ENCODE measurements at regions not wholly inside any gene's neighbourhood (a gene's known extent, or its start where the extent isn't known, plus 50 kb on each side); places are given as distances from the start of the nearest gene placed in this dataset.

DNA sequence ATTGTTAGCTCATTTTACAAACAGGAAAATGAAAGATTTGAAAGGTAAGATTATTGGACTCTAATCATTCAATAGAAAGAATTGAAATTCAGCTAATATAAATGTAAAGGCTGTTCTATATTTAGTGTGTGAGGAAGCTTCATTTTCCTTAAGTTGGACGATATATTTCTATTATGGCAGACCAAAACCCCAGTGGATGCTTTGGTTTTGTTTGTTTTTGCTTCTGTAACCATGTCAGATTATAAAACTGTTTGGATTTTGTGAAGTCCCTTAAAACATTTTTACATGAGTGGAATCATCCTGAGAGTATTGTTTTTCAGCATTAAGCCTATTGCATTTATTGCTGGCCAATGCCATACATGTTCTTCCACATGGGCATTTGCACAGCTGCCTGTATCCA is 110.2 kb upstream of the ENPEP start:
- no peak overlapping the region for H3K4me3 ChIP-seq (ENCODE audit: low read length, poor library complexity, severe bottlenecking)
- no peak overlapping the region for H3K4me2 ChIP-seq (ENCODE audit: low read depth, low read length, poor library complexity, severe bottlenecking)
- H2AFZ ChIP-seq (ENCODE audit: low read length), result no peak overlapping the region
- no peaks in the 10 kb centered on the region for H3K79me2 ChIP-seq (ENCODE audit: insufficient read depth, low read length)
- no peaks in the 10 kb centered on the region for H3K9me2 ChIP-seq (replicated peaks; ENCODE audit: low read depth, low read length)
- no peak overlapping the region for H3K9ac ChIP-seq (ENCODE audit: low read depth, low read length, poor library complexity, severe bottlenecking)
- 0 out of 2 replicates have a peak, but pooled peaks cover 3% of the 10 kb centered on the region for H3F3A ChIP-seq (ENCODE audit: low read depth)
- H4K20me1 ChIP-seq (ENCODE audit: insufficient read depth, low read length, poor library complexity, severe bottlenecking), result no peaks in the 10 kb centered on the region
- H3K4me1 ChIP-seq (ENCODE audit: insufficient read depth, low read length, poor library complexity, severe bottlenecking), result peaks cover 25% of the 10 kb centered on the region
- no peaks in the 10 kb centered on the region for H3K36me3 ChIP-seq (ENCODE audit: insufficient read depth, low read length)
- no peak for TF ChIP-seq EZH2phosphoT487 (IDR thresholded peaks at IDR 0.05; ENCODE audit: borderline replicate concordance)
- TF ChIP-seq, protein P1, sequence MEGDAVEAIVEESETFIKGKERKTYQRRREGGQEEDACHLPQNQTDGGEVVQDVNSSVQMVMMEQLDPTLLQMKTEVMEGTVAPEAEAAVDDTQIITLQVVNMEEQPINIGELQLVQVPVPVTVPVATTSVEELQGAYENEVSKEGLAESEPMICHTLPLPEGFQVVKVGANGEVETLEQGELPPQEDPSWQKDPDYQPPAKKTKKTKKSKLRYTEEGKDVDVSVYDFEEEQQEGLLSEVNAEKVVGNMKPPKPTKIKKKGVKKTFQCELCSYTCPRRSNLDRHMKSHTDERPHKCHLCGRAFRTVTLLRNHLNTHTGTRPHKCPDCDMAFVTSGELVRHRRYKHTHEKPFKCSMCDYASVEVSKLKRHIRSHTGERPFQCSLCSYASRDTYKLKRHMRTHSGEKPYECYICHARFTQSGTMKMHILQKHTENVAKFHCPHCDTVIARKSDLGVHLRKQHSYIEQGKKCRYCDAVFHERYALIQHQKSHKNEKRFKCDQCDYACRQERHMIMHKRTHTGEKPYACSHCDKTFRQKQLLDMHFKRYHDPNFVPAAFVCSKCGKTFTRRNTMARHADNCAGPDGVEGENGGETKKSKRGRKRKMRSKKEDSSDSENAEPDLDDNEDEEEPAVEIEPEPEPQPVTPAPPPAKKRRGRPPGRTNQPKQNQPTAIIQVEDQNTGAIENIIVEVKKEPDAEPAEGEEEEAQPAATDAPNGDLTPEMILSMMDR (conservative IDR thresholded peaks at IDR 0.05; ENCODE audit: low read length), result no peak
- no peaks in the 10 kb centered on the region for H3K9me3 ChIP-seq (ENCODE audit: insufficient read depth, low read depth, low read length)
- H3K27me3 ChIP-seq (ENCODE audit: insufficient read depth, low read length, poor library complexity, severe bottlenecking), result no peaks in the 10 kb centered on the region

DNA sequence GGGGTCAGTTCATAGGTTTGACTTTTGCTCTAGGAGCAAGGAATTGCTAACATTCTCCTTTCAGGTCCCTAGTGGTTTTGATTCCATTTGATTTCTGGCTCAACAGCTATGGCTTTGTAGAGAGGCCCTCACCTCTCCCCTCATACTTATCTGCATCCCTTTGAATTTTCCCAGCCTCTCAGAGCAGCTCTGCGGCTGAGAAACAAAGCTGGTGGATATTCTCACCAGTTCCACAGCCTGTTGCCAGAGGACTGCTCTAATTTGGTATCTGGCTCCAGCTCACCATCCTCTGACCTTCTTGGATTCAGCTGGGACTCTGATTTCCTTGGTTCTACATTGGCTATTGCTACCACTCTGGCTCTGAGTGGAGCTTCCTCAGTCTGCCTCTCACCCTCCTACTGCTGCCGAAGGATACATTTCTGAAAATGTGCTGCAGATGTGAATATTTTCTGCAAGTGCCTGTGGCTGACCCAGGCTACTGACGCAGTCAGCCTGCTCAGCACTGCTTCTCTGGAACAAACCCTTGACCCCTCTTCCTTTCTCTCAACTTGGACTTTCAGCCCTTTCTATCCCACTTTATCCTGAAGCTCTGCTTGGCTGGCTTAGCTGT is 110.9 kb upstream of the ENPEP start:
- Histone ChIP-seq H3K4me2 (ENCODE audit: low read depth, low read length, poor library complexity, severe bottlenecking) (no peak overlapping the region), H3K9me3 (ENCODE audit: insufficient read depth, low read depth, low read length) (no peaks in the 10 kb centered on the region), H3K4me3 (ENCODE audit: low read length, poor library complexity, severe bottlenecking) (no peak overlapping the region), H3K27me3 (ENCODE audit: insufficient read depth, low read length, poor library complexity, severe bottlenecking) (no peaks in the 10 kb centered on the region), H3K4me1 (ENCODE audit: insufficient read depth, low read length, poor library complexity, severe bottlenecking) (peaks cover 25% of the 10 kb centered on the region), H3K9me2 (replicated peaks; ENCODE audit: low read depth, low read length) (no peaks in the 10 kb centered on the region), H3K79me2 (ENCODE audit: insufficient read depth, low read length) (no peaks in the 10 kb centered on the region), H3K36me3 (ENCODE audit: insufficient read depth, low read length) (no peaks in the 10 kb centered on the region), H4K20me1 (ENCODE audit: insufficient read depth, low read length, poor library complexity, severe bottlenecking) (no peaks in the 10 kb centered on the region), H2AFZ (ENCODE audit: low read length) (0 out of 2 replicates have a peak overlapping the region, but pooled peaks have one; percentile 2), H3F3A (ENCODE audit: low read depth) (0 out of 2 replicates have a peak, but pooled peaks cover 3% of the 10 kb centered on the region), H3K9ac (ENCODE audit: low read depth, low read length, poor library complexity, severe bottlenecking) (no peak overlapping the region)
- TF ChIP-seq, protein P1 (conservative IDR thresholded peaks at IDR 0.05; ENCODE audit: low read length), result no peak
- no peak for TF ChIP-seq EZH2phosphoT487 (IDR thresholded peaks at IDR 0.05; ENCODE audit: borderline replicate concordance)

DNA sequence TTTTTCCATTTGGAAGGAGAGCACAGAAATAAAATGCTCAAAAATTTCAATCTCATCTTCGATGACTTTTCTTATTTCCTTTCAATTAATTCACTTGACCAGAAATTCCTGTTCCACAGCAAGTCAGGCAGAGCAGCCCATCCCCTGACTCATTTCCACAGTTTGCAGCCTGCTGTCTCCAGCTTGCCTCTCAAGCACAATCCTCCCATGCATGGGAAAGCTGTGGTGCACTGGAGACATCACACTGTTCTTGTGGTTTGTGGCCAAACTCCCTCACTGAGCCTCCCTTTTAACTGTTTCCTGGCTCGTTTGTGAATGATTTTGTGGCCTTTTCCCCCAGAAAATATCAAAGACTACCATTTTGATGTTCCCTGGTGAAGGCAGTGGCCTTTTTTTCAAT is 114.0 kb upstream of the ENPEP start:
- peaks cover 25% of the 10 kb centered on the region for H3K4me1 ChIP-seq (ENCODE audit: insufficient read depth, low read length, poor library complexity, severe bottlenecking)
- H2AFZ ChIP-seq (ENCODE audit: low read length), result no peak overlapping the region
- H3K4me2 ChIP-seq (ENCODE audit: low read depth, low read length, poor library complexity, severe bottlenecking), result peak overlapping the region; percentile 70
- no peaks in the 10 kb centered on the region for H3K79me2 ChIP-seq (ENCODE audit: insufficient read depth, low read length)
- no peak for TF ChIP-seq EZH2phosphoT487 (IDR thresholded peaks at IDR 0.05; ENCODE audit: borderline replicate concordance)
- TF ChIP-seq, protein P1 (conservative IDR thresholded peaks at IDR 0.05; ENCODE audit: low read length), result no peak
- H3K27me3 ChIP-seq (ENCODE audit: insufficient read depth, low read length, poor library complexity, severe bottlenecking), result no peaks in the 10 kb centered on the region
- H3K9me2 ChIP-seq (replicated peaks; ENCODE audit: low read depth, low read length), result no peaks in the 10 kb centered on the region
- H3K9ac ChIP-seq (ENCODE audit: low read depth, low read length, poor library complexity, severe bottlenecking), result peak overlapping the region; percentile 44
- H3F3A ChIP-seq (ENCODE audit: low read depth), result 0 out of 2 replicates have a peak, but pooled peaks cover 3% of the 10 kb centered on the region
- no peaks in the 10 kb centered on the region for H3K36me3 ChIP-seq (ENCODE audit: insufficient read depth, low read length)
- H4K20me1 ChIP-seq (ENCODE audit: insufficient read depth, low read length, poor library complexity, severe bottlenecking), result no peaks in the 10 kb centered on the region
- no peaks in the 10 kb centered on the region for H3K9me3 ChIP-seq (ENCODE audit: insufficient read depth, low read depth, low read length)
- peak overlapping the region; percentile 30 for H3K4me3 ChIP-seq (ENCODE audit: low read length, poor library complexity, severe bottlenecking)
